AG09309 (cell line): ENCODE measurements at regions not wholly inside any gene's neighbourhood (a gene's known extent, or its start where the extent isn't known, plus 50 kb on each side); places are given as distances from the start of the nearest gene placed in this dataset.
"Not testable (repeated sequence)": the region's sequence is repeated elsewhere in the genome, so short reads cannot be mapped to it uniquely, and the experiment has no call there.

ENCODE experiments used
- DNase-seq: peaks from one replicate; pipeline ENCODE4 v3.0.0-alpha.2; 2010; ENCODE audit warnings: low read depth
- H3K4me3 ChIP-seq: 2 replicates; pipeline ENCODE4 v1.5.1; 2011; ENCODE audit warnings: mild to moderate bottlenecking, low read depth, low read length, moderate library complexity; ENCODE audit not compliant: control insufficient read depth
- TF ChIP-seq, protein P1 (sequence below): IDR thresholded peaks from 2 replicates; pipeline ENCODE4 v1.5.1; 2011; ENCODE audit warnings: mild to moderate bottlenecking, low read depth, low read length, inconsistent platforms; ENCODE audit not compliant: insufficient read depth, control insufficient read depth; ENCODE audit errors: missing control alignments

DNA sequence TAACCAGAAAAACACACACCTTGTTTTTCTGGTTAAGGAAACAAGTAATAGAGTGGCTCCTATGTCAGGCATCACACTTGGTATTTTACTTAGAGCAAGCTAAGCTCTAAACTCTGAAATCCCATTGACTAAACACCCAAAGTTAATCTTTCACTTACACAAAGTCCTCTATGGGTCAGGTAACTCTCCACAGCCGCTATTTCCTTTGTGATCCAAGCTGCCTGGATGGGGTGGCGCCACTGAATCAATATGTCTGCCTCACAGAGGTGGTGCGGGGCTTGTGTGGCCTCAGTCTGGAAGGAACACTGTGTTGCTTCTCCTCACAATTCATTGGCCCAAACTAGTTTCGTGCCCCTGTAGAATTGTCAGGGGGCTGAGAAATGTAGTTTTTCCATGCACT is 160.0 kb upstream of the E2F7 start:
- H3K4me3 ChIP-seq = no peak overlapping the region
- TF ChIP-seq, protein P1, sequence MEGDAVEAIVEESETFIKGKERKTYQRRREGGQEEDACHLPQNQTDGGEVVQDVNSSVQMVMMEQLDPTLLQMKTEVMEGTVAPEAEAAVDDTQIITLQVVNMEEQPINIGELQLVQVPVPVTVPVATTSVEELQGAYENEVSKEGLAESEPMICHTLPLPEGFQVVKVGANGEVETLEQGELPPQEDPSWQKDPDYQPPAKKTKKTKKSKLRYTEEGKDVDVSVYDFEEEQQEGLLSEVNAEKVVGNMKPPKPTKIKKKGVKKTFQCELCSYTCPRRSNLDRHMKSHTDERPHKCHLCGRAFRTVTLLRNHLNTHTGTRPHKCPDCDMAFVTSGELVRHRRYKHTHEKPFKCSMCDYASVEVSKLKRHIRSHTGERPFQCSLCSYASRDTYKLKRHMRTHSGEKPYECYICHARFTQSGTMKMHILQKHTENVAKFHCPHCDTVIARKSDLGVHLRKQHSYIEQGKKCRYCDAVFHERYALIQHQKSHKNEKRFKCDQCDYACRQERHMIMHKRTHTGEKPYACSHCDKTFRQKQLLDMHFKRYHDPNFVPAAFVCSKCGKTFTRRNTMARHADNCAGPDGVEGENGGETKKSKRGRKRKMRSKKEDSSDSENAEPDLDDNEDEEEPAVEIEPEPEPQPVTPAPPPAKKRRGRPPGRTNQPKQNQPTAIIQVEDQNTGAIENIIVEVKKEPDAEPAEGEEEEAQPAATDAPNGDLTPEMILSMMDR = no peak
- no peak for DNase-seq

DNA sequence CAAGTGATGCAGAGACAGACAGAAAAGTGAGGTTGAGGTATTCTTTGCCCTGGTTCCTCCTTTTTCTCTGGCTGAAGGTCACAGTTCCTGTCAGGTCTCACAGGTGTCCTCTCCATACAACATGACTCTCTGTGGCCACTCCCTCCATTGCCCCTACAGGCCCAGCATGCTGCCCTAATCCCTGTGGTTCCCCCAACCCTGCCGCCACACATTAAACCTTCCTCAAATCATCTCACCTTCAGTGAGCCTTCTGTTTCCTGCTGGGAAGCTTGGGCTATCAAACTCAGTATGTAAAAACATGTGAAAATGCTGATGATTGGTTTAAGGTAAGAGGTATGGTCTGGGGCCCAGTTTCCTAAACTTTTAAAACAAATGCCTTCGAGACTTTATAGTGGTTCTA is 159.0 kb upstream of the E2F7 start:
- no peak for DNase-seq
- TF ChIP-seq, protein P1 = no peak
- H3K4me3 ChIP-seq = no peak overlapping the region

DNA sequence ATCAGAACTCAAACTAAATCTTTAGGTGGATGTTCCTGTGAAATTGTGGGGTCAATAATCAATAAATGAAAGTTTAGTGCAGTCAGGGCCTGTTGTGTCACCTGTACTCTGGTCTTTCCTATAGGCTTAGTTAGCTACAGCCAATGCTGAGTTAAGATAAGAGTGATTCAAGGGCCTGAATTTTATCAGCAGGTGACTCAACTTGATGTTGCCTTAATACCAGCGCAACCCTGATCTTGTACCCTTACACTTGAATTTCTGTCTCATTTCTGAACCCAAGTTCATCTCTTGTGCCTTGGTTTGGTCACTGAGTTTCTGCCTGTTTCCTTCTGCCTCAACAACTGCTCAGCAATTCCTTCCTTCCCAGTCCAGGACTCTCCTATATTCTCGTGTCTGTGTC is 157.0 kb upstream of the E2F7 start:
- TF ChIP-seq, protein P1 = no peak
- DNase-seq = no peak
- no peak overlapping the region for H3K4me3 ChIP-seq

DNA sequence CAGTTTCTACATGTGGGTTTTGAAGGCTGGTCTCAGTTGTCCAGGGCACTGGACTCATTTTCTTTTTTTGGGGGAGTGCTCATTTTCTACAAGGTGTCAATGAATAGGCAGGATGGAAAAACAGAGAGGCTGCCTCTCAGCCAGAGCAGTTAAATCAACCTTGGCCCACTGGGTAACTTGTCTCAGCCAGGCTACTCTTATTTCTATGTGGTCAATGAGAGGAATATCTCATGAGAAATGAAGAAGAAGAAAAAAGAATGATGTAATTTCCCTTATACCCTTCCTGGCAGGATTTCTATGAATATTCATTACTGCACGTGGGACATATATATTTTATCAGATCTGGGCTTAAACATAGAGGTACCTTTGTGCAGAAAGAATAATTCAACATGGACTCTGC is 155.2 kb upstream of the E2F7 start:
- H3K4me3 ChIP-seq = no peak overlapping the region
- TF ChIP-seq, protein P1 = no peak
- no peak for DNase-seq

DNA sequence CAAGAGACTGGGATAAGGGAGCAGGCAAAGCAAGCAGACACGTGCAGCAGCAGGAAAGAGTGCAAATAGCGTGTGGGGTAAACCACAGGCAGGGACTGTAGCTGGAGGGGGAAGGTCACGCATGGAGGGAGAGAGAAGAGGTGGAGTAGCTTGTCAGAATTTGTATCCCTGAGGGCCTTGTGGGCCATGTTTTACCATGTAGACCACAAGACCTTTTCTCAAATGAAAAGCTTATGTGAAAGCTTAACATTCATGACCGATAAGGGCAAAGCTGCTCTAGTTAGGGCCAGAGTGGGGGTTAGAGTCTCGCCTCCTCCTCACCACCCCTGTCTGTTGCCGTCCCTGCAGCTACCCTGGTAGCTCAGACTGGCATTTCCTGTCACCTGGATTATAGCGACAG is 152.9 kb upstream of the E2F7 start:
- DNase-seq = peak; percentile 42
- H3K4me3 ChIP-seq = no peak overlapping the region
- TF ChIP-seq, protein P1 = no peak

DNA sequence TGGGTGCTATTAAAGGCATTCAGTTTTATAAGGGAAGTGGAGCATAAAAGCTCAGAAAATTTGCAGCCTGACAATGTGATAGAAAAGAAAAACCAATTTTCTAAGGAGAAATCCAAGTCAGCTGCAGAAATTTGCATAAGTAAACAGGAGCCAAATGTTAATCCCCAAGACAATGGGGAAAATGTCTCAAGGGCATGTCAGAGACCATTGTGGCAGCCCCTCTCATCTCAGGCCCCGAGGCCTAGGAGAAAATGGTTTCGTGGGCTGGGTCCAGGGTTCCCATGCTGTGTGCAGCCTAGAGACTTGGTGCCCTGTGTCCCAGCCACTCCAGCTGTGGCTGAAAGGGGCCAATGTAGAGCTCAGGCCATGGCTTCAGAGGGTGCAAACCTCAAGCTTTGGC is 150.8 kb upstream of the E2F7 start:
- not testable (repeated sequence) for H3K4me3 ChIP-seq

DNA sequence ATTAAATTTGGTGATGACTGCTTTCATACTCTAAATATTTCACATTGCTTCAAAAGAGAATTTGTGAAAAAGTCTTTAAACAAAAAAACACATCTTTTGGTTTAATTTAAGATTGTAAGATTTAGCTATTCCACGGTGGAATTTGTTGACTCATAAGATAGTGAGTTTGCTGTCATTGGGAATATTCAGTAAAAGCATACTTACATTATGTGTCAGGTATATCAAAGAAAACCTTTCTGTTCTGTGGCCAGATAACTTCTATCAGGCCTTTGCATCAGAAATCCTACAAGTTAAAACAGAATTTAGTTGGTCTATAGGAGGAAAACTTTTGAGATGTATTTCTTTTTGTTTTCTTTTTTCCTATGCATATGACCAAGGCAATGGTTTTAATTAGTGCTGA is 148.8 kb upstream of the E2F7 start:
- DNase-seq = no peak
- H3K4me3 ChIP-seq = no peak overlapping the region
- TF ChIP-seq, protein P1 = no peak

More for the DNA sequence above, 150.8 kb upstream of the E2F7 start:
- DNase-seq = not testable (repeated sequence)
